ENCODE measurements at regions not wholly inside any gene's neighbourhood (a gene's known extent, or its start where the extent isn't known, plus 50 kb on each side); places are given as distances from the start of the nearest gene placed in this dataset.

GRCh38 chr14:65834051-65834450 lies 421.5 kb downstream of the FUT8 start (continued):
- no peak for TF ChIP-seq MYC (IDR thresholded peaks at IDR 0.05; ENCODE audit: insufficient read depth, insufficient read length, insufficient replicate concordance, low read length, severe bottlenecking)

GRCh38 chr14:65834812-65835211 lies 422.3 kb downstream of the FUT8 start:
- RAD21 ChIA-PET (ENCODE audit: unreplicated experiment) = no interaction called here
- intact Hi-C loops (cut with micrococcal nuclease; ENCODE audit: unreplicated experiment) = no loop called here
- SMC1A ChIA-PET (ENCODE audit: uncharacterized antibody, unreplicated experiment) = interaction anchor here (1.0 kb wide), 1 partner anchor 19 kb away, joined by 3 read pairs; no protein-coding TSS in a partner anchor

GRCh38 chr14:65835501-65835900 lies 423.0 kb downstream of the FUT8 start:
- Histone ChIP-seq H4K20me1 (ENCODE audit: control insufficient read depth, insufficient read depth) (no peaks in the 10 kb centered on the region), H2AFZ (ENCODE audit: control insufficient read depth, low read depth, low read length) (no peak overlapping the region), H3K36me3 (ENCODE audit: control insufficient read depth in 2 of 2, insufficient read depth in 2 of 2, low read length in 1 of 2) (no peaks in the 10 kb centered on the region), H3K9me3 (replicated peaks; ENCODE audit: control insufficient read depth, insufficient read depth, low read length) (no peaks in the 10 kb centered on the region), H3K79me2 (ENCODE audit: control insufficient read depth, insufficient read depth, low read length) (no peaks in the 10 kb centered on the region), H3K4me1 (ENCODE audit: control insufficient read depth, insufficient read depth, low read length) (no peaks in the 10 kb centered on the region), H3K4me3 (no peak overlapping the region), H3K4me2 (ENCODE audit: control insufficient read depth, insufficient read depth) (no peak overlapping the region), H3K27me3 (replicated peaks in 1 of 2; ENCODE audit: control insufficient read depth in 2 of 2, insufficient read depth in 2 of 2, low read length in 1 of 2) (no peaks in the 10 kb centered on the region), H3K27ac (ENCODE audit: control insufficient read depth, insufficient read depth) (no peak overlapping the region), H3K9ac (ENCODE audit: control insufficient read depth, insufficient read depth, low read length) (no peak overlapping the region)
- CTCF ChIA-PET = no interaction called here
- RAD21 ChIA-PET (ENCODE audit: unreplicated experiment) = no interaction called here
- intact Hi-C loops (cut with micrococcal nuclease; ENCODE audit: unreplicated experiment) = no loop called here
- 27% methylated on average over 4 of the region's 4 CpGs for WGBS (ENCODE audit: insufficient coverage, insufficient replicate concordance, low lambda C conversion rate, missing lambda C conversion rate)
- DNase-seq (ENCODE audit: low read depth, low spot score) (no peak), FAIRE-seq (no peak), ATAC-seq (no peak)
- POLR2A ChIA-PET = no interaction called here
- BruUV-seq (replicated peaks) = no TSS peak
- in situ Hi-C loops (cut with MboI) = no loop called here
- SMC1A ChIA-PET (ENCODE audit: uncharacterized antibody, unreplicated experiment) = no interaction called here
- no peak for TF ChIP-seq CUX1 (IDR thresholded peaks at IDR 0.05; ENCODE audit: insufficient replicate concordance, low read depth, low read length)
- TF ChIP-seq MYB (IDR thresholded peaks at IDR 0.05; ENCODE audit: borderline replicate concordance, low read depth, low read length) = no peak
- TF ChIP-seq ZNF274 (IDR thresholded peaks at IDR 0.05; ENCODE audit: insufficient read depth, insufficient read length) = no peak
- no peak for TF ChIP-seq ZSCAN29 (IDR thresholded peaks at IDR 0.05)
- no peak for TF ChIP-seq ZNF24 (IDR thresholded peaks at IDR 0.05)
- no peak for TF ChIP-seq NBN (IDR thresholded peaks at IDR 0.05)
- no peak for TF ChIP-seq RAD21 (IDR thresholded peaks at IDR 0.05; ENCODE audit: insufficient read depth, low read depth, low read length)

More at GRCh38 chr14:65834812-65835211, 422.3 kb downstream of the FUT8 start:
- ChIA-PET CTCF (interaction anchor here (3.5 kb wide), 1 partner anchor 670 kb away, joined by 15 read pairs; no protein-coding TSS in a partner anchor), POLR2A (no interaction called here)
- whole genome bisulfite sequencing (ENCODE audit: insufficient coverage, insufficient replicate concordance, low lambda C conversion rate, missing lambda C conversion rate) = 71% methylated on average over 6 of the region's 6 CpGs
- no peak overlapping the region for H2AFZ ChIP-seq (ENCODE audit: control insufficient read depth, low read depth, low read length)
- H3K27me3 ChIP-seq (replicated peaks in 1 of 2; ENCODE audit: control insufficient read depth in 2 of 2, insufficient read depth in 2 of 2, low read length in 1 of 2) = no peaks in the 10 kb centered on the region
- FAIRE-seq (no peak), DNase-seq (ENCODE audit: low read depth, low spot score) (no peak), ATAC-seq (no peak)
- H4K20me1 ChIP-seq (ENCODE audit: control insufficient read depth, insufficient read depth) = no peaks in the 10 kb centered on the region
- in situ Hi-C loops (cut with MboI) = no loop called here
- H3K9ac ChIP-seq (ENCODE audit: control insufficient read depth, insufficient read depth, low read length) = no peak overlapping the region
- no peaks in the 10 kb centered on the region for H3K9me3 ChIP-seq (replicated peaks; ENCODE audit: control insufficient read depth, insufficient read depth, low read length)
- BruUV-seq (replicated peaks) = no TSS peak
- H3K4me1 ChIP-seq (ENCODE audit: control insufficient read depth, insufficient read depth, low read length) = no peaks in the 10 kb centered on the region
- H3K79me2 ChIP-seq (ENCODE audit: control insufficient read depth, insufficient read depth, low read length) = no peaks in the 10 kb centered on the region
- no peak overlapping the region for H3K4me2 ChIP-seq (ENCODE audit: control insufficient read depth, insufficient read depth)
- H3K27ac ChIP-seq (ENCODE audit: control insufficient read depth, insufficient read depth) = no peak overlapping the region
- H3K36me3 ChIP-seq (ENCODE audit: control insufficient read depth in 2 of 2, insufficient read depth in 2 of 2, low read length in 1 of 2) = no peaks in the 10 kb centered on the region
- TF ChIP-seq ZNF274 (IDR thresholded peaks at IDR 0.05; ENCODE audit: insufficient read depth, insufficient read length) (no peak), NR2F1 (conservative IDR thresholded peaks at IDR 0.05) (no peak), JUND (IDR thresholded peaks at IDR 0.05; ENCODE audit: low read depth, low read length) (no peak), NBN (IDR thresholded peaks at IDR 0.05) (no peak), SREBF1 (IDR thresholded peaks at IDR 0.05; ENCODE audit: low read length) (no peak), RAD51 (IDR thresholded peaks at IDR 0.05) (no peak), ZNF384 (IDR thresholded peaks at IDR 0.05; ENCODE audit: borderline replicate concordance, low read depth, low read length) (no peak), FOXM1 (IDR thresholded peaks at IDR 0.05; ENCODE audit: low read depth, low read length) (no peak), STAT3 (IDR thresholded peaks at IDR 0.05; ENCODE audit: low read depth, low read length) (no peak), BACH1 (IDR thresholded peaks at IDR 0.05; ENCODE audit: borderline replicate concordance) (no peak)
- H3K4me3 ChIP-seq = no peak overlapping the region

Data from GM12878 (cell line).